Loucy (cell line): ENCODE measurements at regions not wholly inside any gene's neighbourhood (a gene's known extent, or its start where the extent isn't known, plus 50 kb on each side); places are given as distances from the start of the nearest gene placed in this dataset.

ENCODE experiments used
- H2AFZ ChIP-seq: fragments of 200-600 bp; sonication (generic); 2 replicates; pipeline ENCODE4 v1.6.0; 2016; ENCODE audit warnings: antibody characterized with exemption, mild to moderate bottlenecking, low read length, moderate library complexity
- H3F3A ChIP-seq: fragments of 200-600 bp; 2 replicates; pipeline ENCODE4 v1.6.0; 2016; ENCODE audit warnings: antibody characterized with exemption, low read depth, mild to moderate bottlenecking
- H3K27me3 ChIP-seq: fragments of 200-600 bp; sonication (generic); 2 replicates; pipeline ENCODE4 v1.6.1; 2014; ENCODE audit warnings: low read length, mild to moderate bottlenecking; ENCODE audit not compliant: insufficient read depth, poor library complexity, severe bottlenecking
- H3K36me3 ChIP-seq: fragments of 200-600 bp; sonication (generic); 2 replicates; pipeline ENCODE4 v1.6.1; 2016; ENCODE audit warnings: low read length; ENCODE audit not compliant: insufficient read depth
- H3K4me1 ChIP-seq: fragments of 200-600 bp; sonication (generic); 2 replicates; pipeline ENCODE4 v1.5.1; 2014; ENCODE audit warnings: low read length, mild to moderate bottlenecking; ENCODE audit not compliant: insufficient read depth, poor library complexity, severe bottlenecking
- H3K4me2 ChIP-seq: fragments of 200-600 bp; sonication (generic); 2 replicates; pipeline ENCODE4 v1.6.0; 2014; ENCODE audit warnings: antibody characterized with exemption, low read length, low read depth, mild to moderate bottlenecking; ENCODE audit not compliant: poor library complexity, severe bottlenecking
- H3K4me3 ChIP-seq: fragments of 200-600 bp; sonication (generic); 2 replicates; pipeline ENCODE4 v1.5.1; 2014; ENCODE audit warnings: low read length, mild to moderate bottlenecking, mixed read lengths; ENCODE audit not compliant: poor library complexity, severe bottlenecking
- H3K79me2 ChIP-seq: fragments of 200-600 bp; sonication (generic); 2 replicates; pipeline ENCODE4 v1.6.1; 2014; ENCODE audit warnings: low read length; ENCODE audit not compliant: insufficient read depth
- H3K9ac ChIP-seq: fragments of 200-600 bp; sonication (generic); 2 replicates; pipeline ENCODE4 v1.6.0; 2014; ENCODE audit warnings: mild to moderate bottlenecking, low read depth, low read length, moderate library complexity; ENCODE audit not compliant: poor library complexity, severe bottlenecking
- H3K9me2 ChIP-seq: fragments of 200-600 bp; sonication (generic); replicated peaks from 2 replicates; pipeline ENCODE4 v1.6.1; 2016; ENCODE audit warnings: low read depth, low read length, mixed read lengths
- H3K9me3 ChIP-seq: fragments of 200-600 bp; sonication (generic); 2 replicates; pipeline ENCODE4 v1.6.1; 2014; ENCODE audit warnings: mild to moderate bottlenecking, antibody characterized with exemption, low read length, low read depth; ENCODE audit not compliant: insufficient read depth
- H4K20me1 ChIP-seq: fragments of 200-600 bp; sonication (generic); 2 replicates; pipeline ENCODE4 v1.6.0; 2014; ENCODE audit warnings: antibody characterized with exemption, low read length, mild to moderate bottlenecking; ENCODE audit not compliant: insufficient read depth, poor library complexity, severe bottlenecking
- CTCF ChIP-seq: fragments of 200-600 bp; sonication (generic); conservative IDR thresholded peaks from 2 replicates; pipeline ENCODE4 v1.5.1; 2014; ENCODE audit warnings: mild to moderate bottlenecking, antibody characterized with exemption, low read length
- EZH2phosphoT487 ChIP-seq: fragments of 200-600 bp; IDR thresholded peaks from 2 replicates; pipeline ENCODE4 v1.6.1; 2018; ENCODE audit warnings: antibody characterized with exemption, mild to moderate bottlenecking, moderate library complexity, borderline replicate concordance

GRCh38 chr18:27394687-27395086, 209.6 kb upstream of the CHST9 start:
- Histone ChIP-seq H2AFZ (no peak overlapping the region), H3K4me1 (no peaks in the 10 kb centered on the region), H3K4me2 (no peak overlapping the region), H3K9me2 (no peaks in the 10 kb centered on the region; the same call in 1 of the 2 replicates), H3K36me3 (no peaks in the 10 kb centered on the region), H3K9ac (no peak overlapping the region), H3F3A (no peaks in the 10 kb centered on the region), H3K79me2 (no peaks in the 10 kb centered on the region), H3K27me3 (no peaks in the 10 kb centered on the region), H3K4me3 (no peak overlapping the region), H4K20me1 (no peaks in the 10 kb centered on the region), H3K9me3 (no peaks in the 10 kb centered on the region)
- no peak for TF ChIP-seq EZH2phosphoT487
- no peak for TF ChIP-seq CTCF

DNA sequence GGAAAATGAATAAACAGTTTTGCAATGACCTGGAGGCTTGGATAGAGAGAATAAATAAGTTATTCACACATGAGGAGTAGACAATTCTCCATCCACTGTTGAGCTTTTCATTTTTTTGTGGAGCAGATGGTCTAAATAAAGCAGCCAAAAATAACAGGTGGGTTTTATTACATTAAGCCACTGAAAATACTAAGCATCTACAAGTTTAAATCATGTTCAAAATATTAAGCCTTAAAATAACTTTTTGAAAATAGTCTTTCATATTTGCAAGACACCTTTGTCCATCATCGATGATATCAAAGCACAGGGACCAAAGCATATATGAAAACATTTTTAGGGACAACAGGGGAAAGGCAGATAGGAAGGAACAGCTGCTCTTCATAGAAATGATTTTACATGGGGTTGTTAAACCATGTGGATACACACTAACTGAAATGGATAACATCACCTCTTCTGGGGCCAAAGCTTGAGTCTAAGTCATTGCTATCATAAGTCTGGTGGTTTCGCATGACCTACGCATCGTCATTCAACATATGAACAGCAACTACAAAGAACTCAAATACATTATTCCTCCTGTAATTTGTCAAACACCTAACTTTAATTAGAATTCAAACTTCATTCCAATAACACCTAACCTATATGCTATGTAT, 197.6 kb upstream of the CHST9 start:
- Histone ChIP-seq H3K36me3 (no peaks in the 10 kb centered on the region), H3K79me2 (no peaks in the 10 kb centered on the region), H3K4me2 (no peak overlapping the region)

DNA sequence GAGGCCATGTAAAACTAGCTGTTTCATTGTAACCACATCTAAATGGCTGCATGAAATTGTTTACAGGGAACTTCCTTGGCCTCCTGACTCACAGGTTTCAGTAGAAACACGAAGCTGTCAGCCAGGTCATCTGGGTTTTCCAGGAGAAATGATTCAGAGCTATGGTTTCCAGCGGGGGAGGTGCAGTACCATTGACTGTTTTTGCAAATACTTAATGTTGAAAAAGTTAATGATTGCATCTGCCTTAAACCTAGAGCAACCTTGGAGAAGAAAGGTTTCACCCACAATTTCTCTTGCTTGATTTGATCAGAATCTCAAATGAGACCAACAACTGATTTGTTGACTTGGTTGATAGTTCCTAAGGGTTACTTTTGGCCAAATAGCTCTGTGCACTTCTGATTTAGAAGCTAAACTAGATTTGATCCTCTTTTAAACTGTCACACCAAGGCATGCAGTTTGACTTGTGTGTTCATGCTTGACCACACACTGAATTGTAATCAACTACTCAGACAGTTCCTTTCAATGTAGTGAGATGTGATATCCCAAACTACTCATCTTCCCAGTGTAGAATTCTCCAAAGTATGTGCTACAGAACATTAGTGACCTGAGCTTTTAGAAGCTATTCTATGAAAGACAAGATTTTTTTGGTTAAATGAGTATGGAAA, 193.5 kb upstream of the CHST9 start:
- Histone ChIP-seq H4K20me1 (no peaks in the 10 kb centered on the region), H3K36me3 (no peaks in the 10 kb centered on the region), H3K79me2 (no peaks in the 10 kb centered on the region), H3K4me1 (no peaks in the 10 kb centered on the region), H3F3A (no peaks in the 10 kb centered on the region), H2AFZ (no peak overlapping the region), H3K9me3 (no peaks in the 10 kb centered on the region), H3K27me3 (no peaks in the 10 kb centered on the region), H3K4me3 (no peak overlapping the region), H3K4me2 (no peak overlapping the region), H3K9ac (no peak overlapping the region), H3K9me2 (no peaks in the 10 kb centered on the region)
- TF ChIP-seq EZH2phosphoT487 = no peak
- TF ChIP-seq CTCF = no peak

More for the DNA sequence above, 197.6 kb upstream of the CHST9 start:
- H3K9me3 ChIP-seq = no peaks in the 10 kb centered on the region
- TF ChIP-seq CTCF (no peak), EZH2phosphoT487 (no peak)
- no peaks in the 10 kb centered on the region for H4K20me1 ChIP-seq
- no peaks in the 10 kb centered on the region for H3K27me3 ChIP-seq
- H3K4me1 ChIP-seq = no peaks in the 10 kb centered on the region
- no peaks in the 10 kb centered on the region for H3K9me2 ChIP-seq
- no peak overlapping the region for H3K4me3 ChIP-seq
- no peak overlapping the region for H2AFZ ChIP-seq
- no peaks in the 10 kb centered on the region for H3F3A ChIP-seq
- no peak overlapping the region for H3K9ac ChIP-seq
